ENCODE measurements at regions not wholly inside any gene's neighbourhood (a gene's known extent, or its start where the extent isn't known, plus 50 kb on each side); places are given as distances from the start of the nearest gene placed in this dataset.

GRCh38 chr3:88398581-88398980 lies 248.8 kb downstream of the C3orf38 start:
- H4K20me1 ChIP-seq (replicated peaks; ENCODE audit: insufficient read depth): no peaks in the 10 kb centered on the region
- H2AFZ ChIP-seq: no peak overlapping the region
- no peaks in the 10 kb centered on the region for H3K4me1 ChIP-seq (ENCODE audit: insufficient read depth)
- Mint-ChIP-seq H3K27me3 (ENCODE audit: insufficient read depth, low read depth, poor library complexity) (no peaks in the 10 kb centered on the region), H3K4me3 (no peak overlapping the region), H3K9me3 (no peaks in the 10 kb centered on the region), H3K36me3 (ENCODE audit: low read depth) (no peaks in the 10 kb centered on the region), H3K4me1 (peaks cover 3% of the 10 kb centered on the region; the same call in 2 of the 3 replicates), H3K27ac (no peak overlapping the region)
- no peak overlapping the region for H3K27ac ChIP-seq (ENCODE audit: low read depth)
- no peak overlapping the region for H3K4me3 ChIP-seq
- H3K4me2 ChIP-seq: no peak overlapping the region
- no peaks in the 10 kb centered on the region for H3K36me3 ChIP-seq (ENCODE audit: insufficient read depth)
- no peaks in the 10 kb centered on the region for H3K9me2 ChIP-seq (ENCODE audit: insufficient read depth)
- no peaks in the 10 kb centered on the region for H3K79me2 ChIP-seq (replicated peaks; ENCODE audit: insufficient read depth)
- DNase-seq (ENCODE audit: low spot score): no peak
- TF ChIP-seq CTCF (conservative IDR thresholded peaks at IDR 0.05; ENCODE audit: low read depth in 2 of 2): no peak
- no peak for TF ChIP-seq JUNB (IDR thresholded peaks at IDR 0.05; ENCODE audit: unreplicated experiment)
- TF ChIP-seq ZNF331 (CRISPR knock-in tag; IDR thresholded peaks at IDR 0.05; ENCODE audit: low read depth): no peak
- no peak for TF ChIP-seq CREB1 (CRISPR knock-in tag; IDR thresholded peaks at IDR 0.05; ENCODE audit: low read depth)
- no peak for TF ChIP-seq ZNF462 (CRISPR knock-in tag; IDR thresholded peaks at IDR 0.05)
- H3K27me3 ChIP-seq (ENCODE audit: insufficient read depth): no peaks in the 10 kb centered on the region
- H3F3A ChIP-seq (replicated peaks; ENCODE audit: low read depth): no peaks in the 10 kb centered on the region
- no peak for ATAC-seq

Measured in GM23338 (cell line).